Heart left ventricle (tissue), 13 donors: ENCODE measurements at regions not wholly inside any gene's neighbourhood (a gene's known extent, or its start where the extent isn't known, plus 50 kb on each side); places are given as distances from the start of the nearest gene placed in this dataset.

Source experiments
- POLR2A ChIP-seq, 2 donors: fragments of 450-650 bp; IDR thresholded peaks; one replicate each; pipeline ENCODE4 v1.6.1; 2017; ENCODE audit warnings: antibody characterized with exemption in 2 of 2, mild to moderate bottlenecking in 2 of 2, moderate library complexity in 2 of 2
- TF ChIP-seq, protein P1 (sequence below), 12 donors: fragments of 200-600 bp; sonication (generic) in 4 of 12; IDR thresholded peaks; one replicate each; pipeline versions ENCODE4 v1.5.0 to v1.8.0; 2018 to 2022; ENCODE audit warnings: antibody characterized with exemption in 12 of 12, mild to moderate bottlenecking in 5 of 12
- donor health status: ischemic (EF 13 %, LVEDD 7.1; RV severe dilation, severe dysfunction).
- donor health status: DM: no; HTN: yes; CAD: no.
- donor health status: DM: no; HTN: no; CAD: no.
- donor health status: ischemic (EF 25% LVEDD 6.9; RV normal size, moderate dysfunction).
- donor health status: ischemic (EF 25% LVEDD 5.7; RV mildly dilated, moderate dysfunction).
- donor health status: ischemic (EF 35%, LVEDD 5.7; RV mildly dilated, moderate dysfunction).
- donor health status: nonischemic (EF 11% LVEDD 7.7; RV severe dilation, severe dysfunction).
- donor health status: DM: yes; HTN: yes; CAD: no.
- donor health status: PGD.
- donor health status: ischemic (EF 29% LVEDD 5.4; RV normal size, mild dysfunction).
- donor health status: nonischemic (EF 23%, LVEDD 6.1; RV moderate dilation, normal function).

DNA sequence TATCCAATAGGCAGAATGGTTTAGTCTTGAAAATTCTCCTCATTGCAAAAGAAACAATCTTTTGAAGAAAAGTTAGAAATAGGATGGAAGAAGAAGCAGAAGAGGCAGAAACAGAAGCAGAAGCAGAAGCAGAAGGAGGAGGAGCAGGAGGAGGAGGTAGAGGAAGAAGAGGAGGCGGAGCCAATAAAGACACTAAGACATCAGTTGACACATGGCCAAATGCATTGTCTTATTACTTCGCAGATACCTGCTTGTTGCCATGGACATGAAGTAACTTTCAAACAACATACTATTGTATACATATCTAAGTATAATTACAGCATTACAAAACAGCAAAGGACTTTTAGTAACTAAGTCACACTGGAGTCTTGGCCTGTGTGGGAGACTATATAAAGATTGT, 606.3 kb downstream of the METTL4 start:
- TF ChIP-seq, protein P1, sequence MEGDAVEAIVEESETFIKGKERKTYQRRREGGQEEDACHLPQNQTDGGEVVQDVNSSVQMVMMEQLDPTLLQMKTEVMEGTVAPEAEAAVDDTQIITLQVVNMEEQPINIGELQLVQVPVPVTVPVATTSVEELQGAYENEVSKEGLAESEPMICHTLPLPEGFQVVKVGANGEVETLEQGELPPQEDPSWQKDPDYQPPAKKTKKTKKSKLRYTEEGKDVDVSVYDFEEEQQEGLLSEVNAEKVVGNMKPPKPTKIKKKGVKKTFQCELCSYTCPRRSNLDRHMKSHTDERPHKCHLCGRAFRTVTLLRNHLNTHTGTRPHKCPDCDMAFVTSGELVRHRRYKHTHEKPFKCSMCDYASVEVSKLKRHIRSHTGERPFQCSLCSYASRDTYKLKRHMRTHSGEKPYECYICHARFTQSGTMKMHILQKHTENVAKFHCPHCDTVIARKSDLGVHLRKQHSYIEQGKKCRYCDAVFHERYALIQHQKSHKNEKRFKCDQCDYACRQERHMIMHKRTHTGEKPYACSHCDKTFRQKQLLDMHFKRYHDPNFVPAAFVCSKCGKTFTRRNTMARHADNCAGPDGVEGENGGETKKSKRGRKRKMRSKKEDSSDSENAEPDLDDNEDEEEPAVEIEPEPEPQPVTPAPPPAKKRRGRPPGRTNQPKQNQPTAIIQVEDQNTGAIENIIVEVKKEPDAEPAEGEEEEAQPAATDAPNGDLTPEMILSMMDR (IDR thresholded peaks at IDR 0.05) = no peak
- TF ChIP-seq POLR2A (IDR thresholded peaks at IDR 0.05) = no peak
